Fibroblast of skin of scalp (primary cell): ENCODE measurements at regions not wholly inside any gene's neighbourhood (a gene's known extent, or its start where the extent isn't known, plus 50 kb on each side); places are given as distances from the start of the nearest gene placed in this dataset.
"Not testable (repeated sequence)": the region's sequence is repeated elsewhere in the genome, so short reads cannot be mapped to it uniquely, and the experiment has no call there.

Experiments used
- DNase-seq: peaks from one replicate; pipeline ENCODE4 v3.0.0-alpha.2; 2013

DNA sequence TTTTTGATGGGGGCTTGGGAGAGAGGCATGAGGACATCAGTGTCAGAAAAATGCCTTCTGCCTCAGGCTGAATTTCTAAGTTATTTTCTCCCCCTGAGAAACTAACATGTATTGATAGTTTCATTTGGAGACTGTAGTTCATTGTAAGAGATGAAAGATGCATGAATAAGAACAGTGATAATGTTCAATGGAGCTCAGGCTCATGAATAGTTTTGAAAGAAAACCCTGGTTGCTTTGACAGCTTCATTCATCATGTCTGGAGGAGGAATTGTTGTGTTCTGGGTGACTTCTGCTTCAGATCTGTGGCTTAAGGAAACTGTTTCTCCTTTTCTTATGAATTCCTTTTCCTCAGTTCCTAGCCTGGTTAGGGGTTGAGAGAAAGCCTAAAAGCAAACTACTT lies 204.0 kb upstream of the LRRC3B start:
- no peak for DNase-seq

DNA sequence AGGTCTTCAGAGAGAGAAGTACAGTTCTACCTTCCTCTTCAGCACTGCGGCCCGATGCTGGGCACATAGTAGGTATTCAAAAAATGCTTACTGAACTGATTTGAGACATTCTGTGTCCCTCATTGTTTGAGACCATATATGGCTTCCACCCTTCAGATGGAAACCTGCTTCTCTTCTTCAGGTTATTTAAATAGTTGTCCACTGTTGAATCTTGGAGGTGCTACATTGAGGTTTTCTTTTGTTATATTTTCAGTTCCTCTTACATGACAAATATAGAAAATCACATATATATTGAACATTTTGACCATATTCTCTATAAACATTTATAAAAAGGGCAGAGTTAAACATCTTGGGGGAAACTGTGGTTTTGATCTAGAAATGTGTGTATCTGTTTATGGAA lies 200.2 kb upstream of the LRRC3B start:
- DNase-seq: no peak

DNA sequence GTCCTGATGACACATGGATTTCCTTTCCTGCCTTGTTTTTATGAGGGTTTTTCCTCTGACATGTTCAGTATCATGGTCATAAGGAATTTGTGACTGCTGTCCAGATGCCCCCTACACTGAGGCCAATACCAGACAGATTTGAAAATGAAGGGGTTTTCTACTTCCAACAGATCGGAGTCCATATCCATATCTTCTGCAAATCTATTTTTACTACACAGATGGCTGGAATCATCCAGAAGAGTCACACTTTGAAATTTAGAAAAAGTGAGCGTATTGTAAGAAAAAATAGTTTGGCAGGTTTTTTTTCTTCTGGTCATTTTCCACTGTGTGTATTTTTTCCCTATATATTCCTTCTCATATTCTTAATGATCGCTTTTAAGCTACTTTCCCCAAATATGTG lies 197.5 kb upstream of the LRRC3B start:
- DNase-seq: no peak

DNA sequence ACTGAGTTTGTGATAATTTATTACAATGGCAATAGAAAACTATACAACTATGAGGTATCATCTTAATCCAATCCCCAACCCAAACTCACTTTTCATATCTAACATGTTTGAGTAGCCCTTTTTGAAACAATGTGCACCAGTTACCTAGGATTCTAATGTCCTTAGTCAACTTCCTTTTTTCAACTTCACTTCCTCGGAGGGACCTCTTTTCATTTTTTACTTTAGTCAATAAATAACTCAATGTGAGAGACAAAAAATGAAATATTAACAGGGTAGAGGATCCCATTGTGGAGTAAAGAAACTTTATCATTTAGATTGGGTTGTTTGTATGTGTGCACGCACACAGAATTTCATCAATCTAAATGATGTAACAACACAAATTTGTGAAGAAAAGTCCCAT lies 193.6 kb upstream of the LRRC3B start:
- DNase-seq: no peak

DNA sequence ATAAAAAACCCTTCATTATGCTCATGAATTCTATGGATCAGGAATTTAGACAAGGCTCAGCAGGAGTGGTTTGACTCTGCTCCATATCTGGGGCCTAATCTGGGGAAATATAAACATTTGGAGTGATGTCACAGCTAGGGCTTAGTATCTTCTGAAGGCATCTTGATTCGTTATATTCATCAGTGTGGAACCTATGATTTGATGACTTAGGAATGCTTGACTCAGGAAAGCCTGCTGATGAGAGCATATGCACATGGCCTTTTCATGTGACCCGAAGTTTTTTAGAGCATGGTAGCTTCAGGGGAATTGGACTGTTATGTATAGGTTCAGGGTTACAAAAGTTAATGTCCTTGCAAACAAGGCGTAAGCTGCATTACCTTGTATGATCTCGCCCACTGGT lies 184.9 kb upstream of the LRRC3B start:
- DNase-seq: peak; percentile 79

DNA sequence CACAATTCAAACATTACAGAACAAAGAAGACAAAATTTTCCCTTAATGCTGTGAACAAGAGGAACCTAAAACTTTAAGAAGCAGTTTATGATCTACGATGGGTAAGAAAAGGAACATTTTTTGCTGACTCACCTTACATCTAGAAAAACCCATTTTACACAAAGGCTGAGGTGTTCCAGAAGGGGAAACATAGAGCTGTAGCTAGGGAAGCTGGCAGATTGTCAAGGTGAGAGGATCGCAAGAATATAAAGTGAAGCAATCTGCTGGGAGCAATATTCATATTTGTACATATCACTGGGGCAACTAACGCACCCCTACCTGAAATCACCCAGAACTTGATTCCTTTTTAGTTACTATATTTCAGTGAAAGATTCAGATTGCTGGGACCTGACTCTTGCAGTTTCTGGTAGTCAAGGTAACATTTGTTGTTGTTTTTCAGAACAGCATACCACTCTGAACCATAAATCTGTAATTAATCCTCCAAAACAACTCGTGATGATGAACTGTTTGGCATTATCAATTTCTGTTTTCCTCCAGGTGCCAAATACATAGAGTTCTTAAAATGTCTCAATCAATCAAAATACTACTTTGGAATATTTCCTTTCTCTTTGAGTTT lies 184.1 kb upstream of the LRRC3B start:
- DNase-seq: no peak

DNA sequence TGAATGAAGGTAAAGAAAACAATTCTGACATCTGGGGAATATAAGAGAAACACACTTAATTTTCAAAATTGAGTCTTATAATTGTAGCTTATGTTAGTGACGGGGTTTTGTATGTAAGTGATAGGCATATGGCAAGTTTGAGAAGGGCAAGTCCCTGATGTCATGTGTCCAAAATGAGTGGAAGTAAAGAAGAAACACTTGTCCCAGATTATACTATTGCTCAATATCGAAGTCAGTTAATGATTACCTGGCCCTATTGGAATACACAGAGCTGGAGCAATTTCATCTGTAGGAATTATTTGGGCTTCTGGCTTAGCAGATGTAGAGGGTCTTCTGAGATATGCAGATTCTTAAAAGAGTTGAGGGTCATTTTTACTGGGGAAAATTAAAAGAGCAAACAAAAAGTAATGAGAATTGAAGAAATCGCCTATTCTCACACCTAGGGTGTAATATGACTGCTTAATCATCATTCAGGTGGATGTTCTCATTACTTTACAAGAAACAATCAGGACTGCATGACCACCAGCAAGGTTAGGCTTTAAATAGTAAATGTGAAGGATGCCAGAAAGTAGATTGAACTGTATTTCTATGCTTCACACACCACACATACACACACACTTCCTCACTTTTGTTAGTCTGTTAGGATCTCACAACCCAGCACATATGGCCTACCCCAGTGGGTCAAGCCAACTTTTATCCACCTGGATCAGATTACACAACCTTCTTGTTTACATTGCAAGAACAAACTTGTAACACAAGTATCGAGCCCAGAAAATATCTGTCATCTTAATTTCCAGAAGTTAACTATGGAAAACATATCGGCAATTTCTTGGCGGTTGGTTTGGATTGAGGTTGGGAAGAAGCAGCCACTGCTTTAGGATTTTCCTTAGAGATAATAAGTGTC lies 183.3 kb upstream of the LRRC3B start:
- no peak for DNase-seq

DNA sequence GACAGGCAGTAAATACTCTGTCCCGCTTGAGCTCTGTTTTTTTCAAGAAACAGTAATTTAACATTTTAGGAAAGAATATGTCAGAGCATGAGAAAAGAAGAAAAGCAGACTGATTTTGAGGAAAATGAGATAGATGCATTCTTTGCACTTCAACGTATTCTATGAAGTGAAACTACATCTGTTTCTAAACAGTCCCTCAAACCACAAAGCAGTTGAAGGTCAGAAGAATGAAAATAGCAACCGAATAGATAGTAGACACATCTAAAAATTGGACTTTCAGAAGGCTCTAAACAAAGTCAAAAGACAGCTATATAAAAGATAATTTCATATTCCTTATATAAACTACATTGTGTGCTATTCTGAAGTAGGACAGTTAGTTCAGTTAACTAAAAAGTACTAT lies 172.6 kb upstream of the LRRC3B start:
- DNase-seq: no peak

DNA sequence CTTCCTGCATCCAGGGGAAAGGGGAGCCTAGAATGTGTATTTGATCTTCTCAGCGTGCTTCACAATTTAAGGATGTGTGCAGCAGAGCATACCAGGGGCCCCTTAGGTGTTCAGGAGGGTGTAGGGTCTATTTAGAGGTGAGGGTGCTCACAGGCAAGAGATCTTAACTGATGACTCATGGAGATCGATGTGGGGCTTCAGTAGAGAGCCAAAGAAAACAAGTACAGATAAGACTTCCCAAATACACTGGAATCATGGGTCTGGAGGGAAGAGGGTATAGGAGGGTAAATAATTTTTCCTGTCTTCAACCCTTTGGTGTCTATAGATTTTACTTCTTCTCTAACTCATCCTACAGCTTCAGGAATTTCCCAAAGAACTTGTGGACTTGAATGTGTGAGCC lies 170.2 kb upstream of the LRRC3B start:
- DNase-seq: no peak

DNA sequence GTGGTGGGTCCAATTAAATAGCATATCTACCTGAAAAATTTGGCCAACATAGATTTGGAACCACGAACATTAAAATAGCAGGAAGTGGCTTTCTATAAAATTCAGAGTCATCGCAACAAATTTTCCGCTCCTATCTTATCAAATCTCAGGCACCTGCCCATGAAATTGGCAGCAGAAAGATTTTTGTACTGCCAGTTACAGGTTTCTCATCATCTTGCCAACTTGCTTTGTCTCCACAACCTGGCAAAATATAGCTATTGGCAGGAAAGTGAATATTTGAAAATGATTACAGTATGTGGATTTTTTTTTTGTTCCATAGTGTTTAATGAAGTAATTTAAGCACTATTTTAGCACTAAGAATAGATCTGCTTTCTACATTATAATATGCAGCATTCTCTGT lies 161.6 kb upstream of the LRRC3B start:
- no peak for DNase-seq

DNA sequence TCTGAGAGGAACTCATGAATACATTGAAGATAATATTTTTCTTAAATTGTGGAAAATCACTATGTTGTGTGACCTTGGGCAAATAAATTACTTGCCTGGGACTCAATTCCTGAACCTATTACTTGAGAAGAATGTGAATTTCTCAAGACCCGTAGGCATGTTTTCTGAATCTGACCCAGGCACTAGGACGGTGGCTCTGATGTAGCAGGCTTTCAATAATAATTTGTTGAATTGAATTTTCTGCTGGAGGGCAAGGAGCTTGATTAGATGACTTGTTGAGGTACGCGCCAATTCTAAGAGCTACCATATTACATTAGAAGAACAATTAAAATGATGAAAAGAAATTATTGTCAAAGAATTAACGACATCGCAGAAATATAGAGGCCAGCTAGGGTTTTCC lies 150.2 kb upstream of the LRRC3B start:
- no peak for DNase-seq

DNA sequence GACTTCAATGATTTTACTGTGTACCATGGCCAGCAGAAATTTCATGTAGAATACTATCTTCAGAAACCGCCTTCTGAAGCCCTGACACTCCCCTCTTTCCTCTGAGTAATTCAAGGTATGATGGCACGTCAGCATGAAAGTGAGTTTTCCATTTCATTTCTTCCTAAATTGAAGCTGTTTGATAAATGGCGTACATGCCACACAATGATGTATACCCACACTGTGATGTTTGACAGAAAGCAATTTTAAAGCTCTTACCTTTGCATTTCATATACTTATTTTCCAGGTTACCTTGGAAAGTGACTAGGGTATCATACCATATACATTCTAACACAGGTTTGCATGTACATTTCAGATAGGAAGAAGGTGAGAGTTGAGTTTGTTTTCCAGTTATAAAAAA lies 147.9 kb upstream of the LRRC3B start:
- no peak for DNase-seq

DNA sequence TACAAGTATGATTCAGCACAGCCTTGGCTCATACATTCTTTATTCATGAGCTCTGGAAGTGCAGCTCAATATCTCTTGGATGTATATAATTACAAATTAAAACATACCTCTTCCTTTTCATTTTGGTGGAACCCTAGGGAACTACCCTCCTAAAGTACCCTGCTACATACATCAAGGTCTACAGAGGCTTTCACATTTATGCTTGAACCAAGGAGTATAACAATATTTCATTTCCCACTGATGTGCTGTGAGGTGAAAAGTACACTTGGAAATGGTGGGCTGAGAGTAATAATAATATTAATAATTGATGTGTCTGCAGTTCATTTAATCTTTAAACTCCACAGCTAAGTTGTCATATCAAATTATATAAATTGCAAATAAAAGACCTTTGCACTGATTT lies 142.2 kb upstream of the LRRC3B start:
- no peak for DNase-seq

DNA sequence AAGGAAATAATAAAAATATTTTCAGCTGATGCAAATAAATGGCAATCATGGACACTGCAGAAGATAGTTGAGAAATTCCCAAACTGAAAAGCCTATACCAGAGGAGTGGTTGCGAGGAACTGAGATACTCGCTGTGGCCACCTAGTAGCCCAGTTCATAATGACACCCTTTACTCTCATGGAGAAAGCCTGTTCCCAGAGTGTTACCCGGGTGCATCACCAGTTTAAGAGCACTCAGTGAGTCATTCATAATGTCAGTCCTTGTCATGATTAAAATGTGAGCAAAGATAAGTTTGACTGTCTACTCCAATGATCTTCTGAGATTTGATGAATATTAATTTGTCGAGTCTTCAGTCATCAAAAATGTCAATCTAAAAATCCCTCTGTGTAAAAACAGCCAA lies 138.4 kb upstream of the LRRC3B start:
- DNase-seq: peak; percentile 3

DNA sequence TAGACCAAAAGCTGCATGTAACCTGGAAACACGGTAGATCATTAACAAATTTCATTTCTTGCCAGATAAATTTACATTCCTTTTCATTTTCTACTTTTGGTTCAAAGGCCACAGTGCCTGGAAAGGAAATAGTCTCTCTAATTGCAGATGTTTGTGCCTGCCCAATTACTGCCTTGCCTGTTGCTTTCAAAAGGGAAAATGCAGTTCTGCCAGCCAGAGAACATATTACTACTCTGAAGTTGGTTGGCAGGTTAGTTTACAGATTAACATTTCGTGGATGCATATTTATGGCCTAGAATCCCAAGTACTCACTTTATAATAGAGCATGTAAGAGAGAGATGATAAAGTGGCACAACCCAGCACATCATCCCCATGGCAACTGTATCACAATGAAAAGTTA lies 124.3 kb upstream of the LRRC3B start:
- DNase-seq: no peak

DNA sequence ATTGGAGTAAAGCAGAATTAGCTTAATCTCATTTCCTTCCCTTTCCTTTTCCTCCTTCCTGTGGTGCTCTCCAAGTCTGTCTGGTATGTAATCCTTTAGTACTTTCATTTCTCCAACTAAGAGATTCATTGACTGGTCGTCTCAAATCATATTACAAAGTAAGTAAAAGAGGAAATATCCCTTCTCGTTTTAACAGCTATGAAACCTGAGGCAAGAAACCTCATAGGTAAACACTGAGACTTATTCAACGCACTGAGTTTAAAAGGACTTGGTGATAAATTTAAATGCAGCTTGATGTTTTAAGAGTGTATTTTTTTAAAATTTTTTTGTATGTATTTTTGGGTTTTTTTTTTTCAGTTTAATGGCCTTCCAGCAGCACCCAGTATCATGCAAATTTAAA lies 117.2 kb upstream of the LRRC3B start:
- no peak for DNase-seq

DNA sequence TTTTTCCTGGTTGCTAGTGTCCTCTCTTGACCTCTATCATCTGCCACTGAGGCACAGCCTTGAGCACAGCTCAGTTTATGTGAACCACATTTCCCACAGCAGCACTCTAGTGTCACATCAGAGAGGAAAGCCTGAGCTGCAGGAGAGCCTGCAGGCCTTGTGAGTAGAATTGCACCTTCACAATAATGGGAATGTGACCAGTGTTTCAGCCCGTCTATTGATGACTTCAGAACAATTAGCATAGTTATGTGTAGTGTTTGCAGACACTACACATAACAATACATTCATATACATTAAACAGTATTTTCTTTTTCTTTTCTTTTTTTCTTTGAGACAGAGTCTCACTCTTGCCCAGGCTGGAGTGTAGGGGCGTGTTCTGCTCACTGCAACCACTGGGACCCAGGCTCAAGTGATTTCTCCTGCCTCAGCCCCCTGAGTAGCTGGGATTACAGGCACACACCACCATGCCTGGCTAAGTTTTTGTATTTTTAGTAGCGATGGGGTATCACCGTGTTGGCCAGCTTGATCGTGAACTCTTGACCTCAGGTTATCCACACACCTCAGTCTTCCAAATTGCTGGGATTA lies 108.0 kb upstream of the LRRC3B start:
- not testable (repeated sequence) for DNase-seq

DNA sequence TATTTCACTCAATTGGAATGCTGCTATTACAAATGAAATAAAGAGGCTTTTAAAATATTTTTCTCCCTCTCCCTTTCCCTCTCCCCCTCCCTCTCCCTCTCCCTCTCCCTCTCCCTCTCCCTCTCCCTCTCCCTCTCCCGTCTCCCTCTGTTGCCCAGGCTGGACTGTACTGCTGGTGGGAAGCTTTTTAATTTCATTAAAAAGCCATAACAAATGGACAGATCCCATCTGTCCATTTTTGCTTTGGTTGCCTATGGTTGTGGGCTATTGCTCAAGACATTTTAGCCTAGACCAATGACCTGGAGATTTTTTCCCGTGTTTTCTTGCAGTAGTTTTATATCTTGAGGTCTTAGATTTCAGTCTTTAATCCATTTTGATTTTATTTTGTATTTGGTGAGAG lies 107.2 kb upstream of the LRRC3B start:
- no peak for DNase-seq

DNA sequence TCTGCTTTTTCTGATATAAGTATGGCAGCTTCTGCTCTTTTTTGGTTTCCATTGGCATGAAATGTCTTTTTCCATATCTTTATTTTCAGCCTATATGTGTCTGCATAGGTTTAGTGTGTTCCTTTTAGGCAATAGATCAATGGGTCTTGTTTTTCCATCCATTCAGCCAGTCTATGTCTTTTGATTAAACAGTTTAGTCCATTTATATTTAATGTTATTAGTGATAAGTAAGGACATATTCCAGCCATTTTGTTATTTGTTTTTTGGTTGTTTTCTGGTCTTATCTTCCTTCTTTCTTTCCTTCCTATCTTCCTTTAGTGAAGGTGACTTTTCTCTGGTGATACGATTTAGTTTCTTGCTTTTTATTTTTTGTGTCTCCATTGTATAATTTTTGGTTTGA lies 101.3 kb upstream of the LRRC3B start:
- DNase-seq: no peak

DNA sequence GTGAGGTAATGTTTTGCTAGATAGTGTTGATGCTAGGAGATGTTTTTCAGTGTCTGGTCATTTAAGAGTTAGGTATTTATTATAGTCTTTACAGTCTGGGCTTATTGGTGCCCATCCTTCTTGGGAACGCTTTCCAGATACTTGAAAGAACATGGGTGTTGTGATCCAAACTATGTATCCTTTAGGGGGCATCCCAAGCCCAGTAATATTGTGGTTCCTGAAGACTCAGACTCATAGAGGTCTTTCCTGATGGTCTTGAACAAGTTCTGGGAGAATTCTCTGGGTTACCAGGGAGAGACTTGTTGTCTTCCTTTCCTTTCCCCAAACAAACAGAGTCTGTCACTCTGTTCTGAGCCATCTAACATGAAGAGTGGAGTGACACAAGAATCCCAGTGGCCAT lies 99.7 kb upstream of the LRRC3B start:
- no peak for DNase-seq

DNA sequence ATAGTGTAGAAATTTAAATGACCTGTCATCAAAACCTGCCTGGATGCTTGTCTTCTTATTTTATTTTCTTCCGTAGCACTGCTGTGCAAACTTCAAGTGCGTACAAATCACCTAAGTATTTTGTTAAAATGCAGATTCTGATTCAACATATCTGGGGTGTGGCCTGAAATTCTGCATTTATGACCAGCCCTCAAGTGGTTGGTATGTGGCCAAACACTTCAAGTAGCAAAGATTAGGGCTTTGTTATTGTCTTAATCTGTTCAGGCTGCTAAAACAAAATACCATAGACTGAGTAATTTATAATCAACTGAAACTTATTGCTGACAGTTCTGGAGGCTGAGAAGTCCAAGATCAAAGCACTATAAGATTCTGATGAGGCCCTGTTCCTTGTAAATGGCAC lies 97.6 kb upstream of the LRRC3B start:
- DNase-seq: no peak

DNA sequence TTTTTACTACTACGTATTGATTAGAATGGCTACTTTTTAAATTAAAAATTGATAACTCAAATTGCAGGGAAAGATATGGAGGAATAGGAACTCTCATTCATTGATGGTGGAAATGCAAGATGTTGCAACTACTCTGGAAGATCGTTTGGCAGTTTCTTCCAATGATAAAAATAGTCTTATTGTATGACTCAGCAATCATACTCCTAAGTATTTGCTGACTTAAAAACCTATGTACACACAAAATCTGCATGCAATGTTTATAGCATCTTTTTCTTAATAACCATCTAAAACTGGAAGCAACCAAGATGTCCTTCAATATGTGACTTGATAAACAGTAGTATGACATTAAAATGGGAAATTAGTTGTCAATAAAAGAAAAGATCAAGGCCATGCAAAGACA lies 87.4 kb upstream of the LRRC3B start:
- no peak for DNase-seq

DNA sequence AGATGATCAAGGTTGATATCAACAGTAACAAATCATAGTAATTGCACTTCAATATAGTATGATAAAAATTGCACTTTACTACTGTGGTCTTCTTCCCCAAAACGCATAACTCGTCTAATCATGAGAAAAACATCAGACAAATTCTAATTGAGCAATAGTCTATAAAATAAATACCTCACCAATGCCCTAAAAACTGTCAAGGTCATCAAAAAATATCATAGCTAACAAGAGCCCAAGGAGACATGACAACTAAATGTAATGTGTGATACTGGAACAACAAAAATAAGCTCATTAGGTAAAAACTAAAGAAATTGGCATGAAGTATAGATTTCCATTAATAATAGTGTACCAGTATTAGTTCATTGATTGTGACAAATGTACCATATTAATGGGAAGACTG lies 85.6 kb upstream of the LRRC3B start:
- no peak for DNase-seq

DNA sequence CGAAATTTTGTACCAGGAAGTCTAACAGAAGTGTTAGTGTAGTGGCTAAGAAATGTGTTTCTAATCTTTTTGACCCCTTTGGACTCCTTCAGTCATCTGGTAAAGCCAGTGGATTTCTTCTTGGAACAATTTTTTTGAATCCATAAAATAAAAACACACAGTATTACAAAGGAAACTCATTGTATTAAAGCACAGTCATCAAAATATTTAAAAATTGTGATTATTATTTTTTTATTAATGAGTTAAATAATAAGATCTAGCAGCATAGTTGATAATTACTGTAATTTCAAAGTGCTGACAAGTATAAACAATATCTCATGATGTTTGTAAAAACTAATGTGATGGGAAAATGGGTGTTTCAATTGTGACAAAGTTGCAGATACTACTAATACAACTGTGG lies 72.2 kb upstream of the LRRC3B start:
- no peak for DNase-seq
